Psoas muscle (tissue), 7 donors: ENCODE measurements at regions not wholly inside any gene's neighbourhood (a gene's known extent, or its start where the extent isn't known, plus 50 kb on each side); places are given as distances from the start of the nearest gene placed in this dataset.

Experiments used
- ATAC-seq, 4 donors: fragments of 200-7000 bp; cut with Tn5 transposase; one replicate each; pipeline ENCODE4 v1.9.1; 2020; ENCODE audit warnings: moderate library complexity in 3 of 4, mild to moderate bottlenecking in 2 of 4
- DNase-seq, 2 donors: peaks; one replicate each; pipeline ENCODE4 v3.0.0-alpha.2; 2020
- H3K27ac ChIP-seq: fragments of 200-600 bp; one replicate; pipeline ENCODE4 v1.8.0; 2022
- H3K27me3 ChIP-seq, 3 donors: fragments of 200-600 bp in 1 of 3; one replicate each; pipeline versions ENCODE4 v1.6.1 to v1.8.0; 2013 to 2022; ENCODE audit warnings: low read length in 2 of 3, mild to moderate bottlenecking in 2 of 3, moderate library complexity in 1 of 3; ENCODE audit not compliant: insufficient read depth in 3 of 3
- H3K36me3 ChIP-seq, 2 donors: fragments of 200-600 bp in 1 of 2; one replicate each; pipeline versions ENCODE4 v1.6.1 to v1.8.0; 2013 to 2022; ENCODE audit warnings: low read depth in 1 of 2, mild to moderate bottlenecking in 1 of 2, moderate library complexity in 1 of 2; ENCODE audit not compliant: insufficient read depth in 1 of 2
- H3K4me1 ChIP-seq: fragments of 200-600 bp; one replicate; pipeline ENCODE4 v1.8.0; 2022
- H3K4me3 ChIP-seq: fragments of 200-600 bp; one replicate; pipeline ENCODE4 v1.8.0; 2022; ENCODE audit warnings: mild to moderate bottlenecking
- H3K9me3 ChIP-seq: fragments of 200-600 bp; one replicate; pipeline ENCODE4 v1.8.0; 2022
- WGBS, 3 donors: extraction: QIAGEN DNeasy Blood & Tissue Kit; methylation state at CpG; one replicate each; pipeline versions ENCODE4 v1.1.6 to v1.1.7; 2013; 5-methylcytosine and 5-hydroxymethylcytosine counted together
- intact Hi-C, 2 donors: fragments of 100-400 bp; cut with DNase I; formaldehyde crosslinking; loops; one replicate each; pipeline versions ENCODE4 v1.11.0 to v1.14.2; 2022
- TF ChIP-seq, protein P1 (sequence below): fragments of 200-600 bp; IDR thresholded peaks from one replicate; pipeline ENCODE4 v1.8.0; 2022; ENCODE audit warnings: antibody characterized with exemption
- donor health status: healthy with polysubstance abuse.
- donor health status: DM: no; HTN: no; CAD: no; lungs with moderate emphysema.
- donor health status: Bipolar disorder and iron deficiency.
- donor health status: healthy.
- donor health status: DM: yes; HTN: yes; CAD: no.
- donor health status: DM: no; HTN: no; CAD: no.
- donor health status: DM: yes; HTN: yes; CAD: no.

DNA sequence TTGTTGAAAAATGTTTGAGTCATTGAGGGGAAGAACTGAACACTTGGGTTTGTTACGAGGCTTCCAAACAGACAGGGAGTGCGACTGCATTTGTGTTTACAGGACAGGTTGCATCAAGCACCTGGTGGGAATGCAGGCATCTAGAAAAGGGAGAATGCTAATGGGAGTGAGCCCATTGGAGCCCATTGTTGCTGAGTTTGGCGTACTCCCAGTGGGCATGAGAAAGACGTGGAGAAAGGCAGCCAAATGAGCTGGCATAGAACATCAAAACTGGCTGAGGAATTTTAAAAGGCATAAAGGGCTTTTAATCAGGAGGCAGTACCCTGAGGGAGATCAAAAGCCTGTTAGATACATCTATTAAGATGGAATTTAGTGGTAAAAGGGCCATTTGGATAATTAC, 171.6 kb upstream of the NPSR1 start:
- Histone ChIP-seq H3K9me3 (no peaks in the 10 kb centered on the region), H3K27ac (no peak overlapping the region), H3K4me3 (no peak overlapping the region), H3K4me1 (no peaks in the 10 kb centered on the region), H3K36me3 (no peaks in the 10 kb centered on the region), H3K27me3 (no peaks in the 10 kb centered on the region)
- TF ChIP-seq, protein P1, sequence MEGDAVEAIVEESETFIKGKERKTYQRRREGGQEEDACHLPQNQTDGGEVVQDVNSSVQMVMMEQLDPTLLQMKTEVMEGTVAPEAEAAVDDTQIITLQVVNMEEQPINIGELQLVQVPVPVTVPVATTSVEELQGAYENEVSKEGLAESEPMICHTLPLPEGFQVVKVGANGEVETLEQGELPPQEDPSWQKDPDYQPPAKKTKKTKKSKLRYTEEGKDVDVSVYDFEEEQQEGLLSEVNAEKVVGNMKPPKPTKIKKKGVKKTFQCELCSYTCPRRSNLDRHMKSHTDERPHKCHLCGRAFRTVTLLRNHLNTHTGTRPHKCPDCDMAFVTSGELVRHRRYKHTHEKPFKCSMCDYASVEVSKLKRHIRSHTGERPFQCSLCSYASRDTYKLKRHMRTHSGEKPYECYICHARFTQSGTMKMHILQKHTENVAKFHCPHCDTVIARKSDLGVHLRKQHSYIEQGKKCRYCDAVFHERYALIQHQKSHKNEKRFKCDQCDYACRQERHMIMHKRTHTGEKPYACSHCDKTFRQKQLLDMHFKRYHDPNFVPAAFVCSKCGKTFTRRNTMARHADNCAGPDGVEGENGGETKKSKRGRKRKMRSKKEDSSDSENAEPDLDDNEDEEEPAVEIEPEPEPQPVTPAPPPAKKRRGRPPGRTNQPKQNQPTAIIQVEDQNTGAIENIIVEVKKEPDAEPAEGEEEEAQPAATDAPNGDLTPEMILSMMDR: no peak
- intact Hi-C loops: no loop called here
- WGBS, 3 donors: 56 to 65% (median 63%) methylated on average over 4 of the region's 4 CpGs
- ATAC-seq (no peak), DNase-seq (no peak)

DNA sequence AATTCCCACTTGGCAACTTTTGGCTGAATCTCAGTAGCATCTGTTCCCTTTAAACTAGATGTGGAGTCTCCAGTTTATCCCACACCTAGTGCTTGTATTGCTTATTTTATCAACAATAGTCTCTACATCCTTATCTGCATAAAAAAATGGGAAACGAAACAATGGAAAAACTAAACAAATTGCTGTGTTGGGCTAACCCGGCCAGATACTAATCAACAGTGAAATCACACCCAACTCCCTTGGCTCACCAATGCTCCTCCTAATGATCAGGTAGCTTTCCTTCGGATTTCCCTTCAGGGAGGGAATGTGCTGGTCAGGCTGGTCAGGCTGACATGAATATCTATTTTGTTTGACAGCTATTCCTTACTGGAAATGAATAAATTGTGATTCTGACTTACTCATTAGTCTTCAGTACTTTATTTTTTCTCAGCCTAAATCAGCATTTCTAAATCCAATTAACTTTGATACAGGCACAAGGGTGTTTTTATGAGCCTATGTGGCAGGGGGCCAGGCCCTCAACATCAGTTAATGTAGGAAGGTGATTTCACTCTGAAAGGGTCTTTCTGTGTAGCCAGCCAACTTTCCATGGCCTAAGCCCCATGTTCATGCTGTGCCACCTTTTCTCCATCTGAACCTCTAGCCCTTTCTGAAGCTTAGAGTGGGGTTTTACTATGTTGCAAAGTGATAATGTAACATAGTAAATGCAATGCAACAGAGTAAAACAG, 170.5 kb upstream of the NPSR1 start:
- Histone ChIP-seq H3K27me3 (no peaks in the 10 kb centered on the region), H3K27ac (no peak overlapping the region), H3K9me3 (no peaks in the 10 kb centered on the region), H3K4me3 (no peak overlapping the region), H3K36me3 (no peaks in the 10 kb centered on the region), H3K4me1 (no peaks in the 10 kb centered on the region)
- intact Hi-C loops: no loop called here
- TF ChIP-seq, protein P1: no peak
- 74 to 76% (median 75%) methylated on average over 3 of the region's 3 CpGs for WGBS, 3 donors
- ATAC-seq (no peak), DNase-seq (no peak)

DNA sequence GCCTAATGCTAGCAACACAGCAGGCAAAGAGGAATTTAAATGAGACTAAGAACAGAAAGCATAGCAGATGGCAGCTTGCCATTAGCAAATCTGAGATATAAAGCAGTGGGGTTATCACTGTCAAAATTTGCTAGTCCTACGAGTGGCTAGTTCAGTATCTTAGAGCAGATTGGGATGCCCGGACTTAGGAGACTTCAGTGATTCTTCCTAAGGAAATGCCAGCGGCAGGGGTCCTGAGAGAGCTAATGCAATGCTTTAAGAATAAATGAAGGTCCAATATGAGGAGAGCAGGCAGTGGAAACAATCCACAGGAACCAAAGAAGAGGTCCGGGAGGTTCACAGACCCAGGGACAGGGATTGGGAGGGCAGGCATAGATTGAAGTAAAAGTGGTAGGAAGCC, 169.3 kb upstream of the NPSR1 start:
- Histone ChIP-seq H3K4me1 (no peaks in the 10 kb centered on the region), H3K4me3 (no peak overlapping the region), H3K36me3 (no peaks in the 10 kb centered on the region), H3K27ac (no peak overlapping the region), H3K27me3 (no peaks in the 10 kb centered on the region), H3K9me3 (no peaks in the 10 kb centered on the region)
- TF ChIP-seq, protein P1: no peak
- DNase-seq: no peak
- no peak for ATAC-seq
- intact Hi-C loops: no loop called here
- 70 to 81% (median 79%) methylated on average over 4 of the region's 4 CpGs for WGBS, 3 donors

DNA sequence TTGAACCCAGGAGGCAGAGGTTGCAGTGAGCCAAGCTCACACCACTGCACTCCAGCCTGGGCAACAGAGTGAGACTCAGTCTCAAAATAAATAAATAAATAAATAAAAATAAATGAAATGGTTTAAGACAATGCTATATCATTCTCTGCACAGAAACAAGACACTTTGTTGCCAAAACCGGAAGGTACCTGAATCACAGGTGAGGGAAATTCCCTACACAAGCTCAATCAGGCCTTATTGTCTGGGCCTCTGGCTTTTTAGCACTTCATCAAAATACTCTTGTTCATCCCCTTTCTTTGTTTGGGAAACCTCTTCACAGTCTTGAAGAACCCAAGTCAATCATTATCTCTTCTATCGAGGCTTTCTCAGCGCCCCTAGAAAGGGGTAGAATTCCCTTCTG, 166.1 kb upstream of the NPSR1 start:
- DNase-seq: no peak
- WGBS, 3 donors: 91 to 95% (median 92%) methylated on average over 3 of the region's 3 CpGs
- H3K36me3 ChIP-seq: no peaks in the 10 kb centered on the region
- TF ChIP-seq, protein P1: no peak
- no peaks in the 10 kb centered on the region for H3K4me1 ChIP-seq
- H3K4me3 ChIP-seq: no peak overlapping the region
- intact Hi-C loops: no loop called here
- no peak overlapping the region for H3K27ac ChIP-seq
- no peak for ATAC-seq
- no peaks in the 10 kb centered on the region for H3K9me3 ChIP-seq
- no peaks in the 10 kb centered on the region for H3K27me3 ChIP-seq

DNA sequence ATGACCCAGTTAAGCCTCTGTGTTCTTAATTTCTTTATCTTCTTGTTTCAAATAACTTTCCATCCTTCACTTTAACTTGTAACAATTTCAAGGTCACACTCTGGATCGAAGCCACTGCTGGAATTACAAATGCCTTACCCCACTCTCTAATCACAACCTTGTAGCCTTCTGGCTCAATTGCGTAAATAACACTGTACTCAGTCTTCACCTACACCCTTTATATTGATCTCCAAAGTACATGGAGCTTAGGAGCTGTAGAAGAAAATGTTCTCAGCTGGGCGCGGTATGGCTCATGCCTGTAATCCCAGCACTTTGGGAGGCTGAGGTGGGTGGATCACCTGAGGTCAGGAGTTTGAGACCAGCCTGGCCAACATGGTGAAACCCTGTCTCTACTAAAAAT, 164.3 kb upstream of the NPSR1 start:
- WGBS, 3 donors: 89 to 94% (median 91%) methylated on average over 4 of the region's 4 CpGs

More for the DNA sequence above, 164.3 kb upstream of the NPSR1 start:
- Histone ChIP-seq H3K4me1 (no peaks in the 10 kb centered on the region), H3K9me3 (no peaks in the 10 kb centered on the region), H3K27ac (no peak overlapping the region), H3K36me3 (no peaks in the 10 kb centered on the region), H3K4me3 (no peak overlapping the region), H3K27me3 (no peaks in the 10 kb centered on the region)
- DNase-seq (no peak), ATAC-seq (no peak)
- TF ChIP-seq, protein P1: no peak
- intact Hi-C loops: no loop called here
